GM21367 (cell line): ENCODE measurements at regions not wholly inside any gene's neighbourhood (a gene's known extent, or its start where the extent isn't known, plus 50 kb on each side); places are given as distances from the start of the nearest gene placed in this dataset.

Experiments
- ATAC-seq: cut with Tn5 transposase; IDR thresholded peaks from one replicate; pipeline ENCODE4 v1.9.1; 2021; ENCODE audit not compliant: unreplicated experiment

DNA sequence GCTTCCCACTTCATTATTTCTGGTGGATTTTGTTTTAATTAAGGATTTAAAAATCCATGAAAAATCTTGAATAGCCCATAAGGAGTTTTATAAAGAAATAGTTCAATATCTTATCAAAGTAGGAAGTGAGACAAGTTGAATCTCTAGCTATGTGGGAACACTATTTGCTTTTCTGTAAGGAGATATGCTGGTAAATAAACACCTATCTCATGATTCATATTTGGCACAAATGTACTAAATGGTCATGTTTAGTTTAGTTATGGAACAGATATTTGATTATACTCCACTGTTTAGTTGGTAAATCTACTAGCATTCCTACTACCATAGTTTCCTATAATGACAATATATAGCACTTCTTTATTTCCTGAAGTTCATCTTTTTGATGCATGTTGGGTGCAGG lies 239.9 kb upstream of the CEP162 start:
- ATAC-seq = no peak

GRCh38 chr6:84466511-84466910 lies 239.1 kb upstream of the CEP162 start:
- ATAC-seq = no peak

DNA sequence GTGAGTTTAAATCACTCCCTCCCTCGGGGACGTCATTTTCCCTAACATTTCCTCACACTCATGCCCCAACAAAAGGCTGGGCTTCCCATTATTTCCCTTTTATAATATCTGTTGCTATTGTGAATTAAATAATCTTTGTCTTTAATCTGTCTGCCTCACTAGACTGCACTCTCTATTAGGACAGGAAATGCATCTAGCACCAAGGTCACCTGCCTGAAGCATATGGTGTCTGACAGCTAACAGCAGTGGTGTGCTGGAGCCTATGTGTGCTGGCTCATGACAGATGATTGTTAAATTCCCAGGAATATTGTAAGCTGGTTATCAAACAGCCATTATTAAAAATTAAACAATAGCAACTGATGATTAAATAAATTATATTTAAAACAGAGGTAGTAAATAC lies 237.0 kb upstream of the CEP162 start:
- ATAC-seq = no peak

DNA sequence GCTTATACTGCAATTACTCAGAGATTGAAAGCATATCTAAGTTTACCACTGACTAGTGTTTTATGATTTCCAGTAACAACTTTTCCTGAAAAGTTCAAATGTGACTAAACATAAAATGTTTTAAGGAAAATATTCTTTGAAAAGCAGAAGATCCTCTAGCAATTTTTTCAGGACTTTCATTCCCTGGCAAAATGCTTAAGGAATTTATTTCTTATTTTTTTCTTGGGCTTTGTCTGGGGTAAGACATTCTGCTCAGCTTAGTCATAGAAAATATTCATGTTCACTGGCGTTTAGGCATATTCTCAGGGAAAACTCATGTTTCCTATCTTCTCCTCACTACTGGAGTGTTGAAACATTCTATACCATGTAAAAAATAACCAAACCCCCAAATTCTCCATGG lies 235.3 kb upstream of the CEP162 start:
- ATAC-seq = no peak

GRCh38 chr6:84461461-84461860 lies 234.0 kb upstream of the CEP162 start:
- no peak for ATAC-seq

GRCh38 chr6:84460491-84460890 lies 233.0 kb upstream of the CEP162 start:
- no peak for ATAC-seq

DNA sequence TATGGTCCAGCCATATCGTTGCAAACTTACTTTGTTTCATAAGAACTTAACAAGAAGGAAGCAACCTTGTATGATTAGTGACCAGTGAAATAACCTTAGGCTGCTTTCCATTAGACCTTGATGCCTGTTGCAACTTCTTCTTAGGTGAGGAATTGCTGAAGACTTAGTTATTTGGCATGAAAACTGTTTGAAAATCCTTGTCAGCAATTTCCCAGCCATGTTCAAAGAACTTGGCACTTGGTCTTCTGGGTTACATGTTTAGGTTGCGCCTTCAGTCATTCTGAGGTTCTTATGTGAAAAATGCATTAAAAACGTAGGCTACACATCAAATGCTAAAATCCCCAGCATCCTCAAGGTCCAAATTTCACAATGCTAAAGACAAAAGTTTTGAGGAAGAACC lies 232.0 kb upstream of the CEP162 start:
- ATAC-seq = no peak

- no peak for ATAC-seq
Measured at GRCh38 chr6:84458271-84458670, 230.8 kb upstream of the CEP162 start.

DNA sequence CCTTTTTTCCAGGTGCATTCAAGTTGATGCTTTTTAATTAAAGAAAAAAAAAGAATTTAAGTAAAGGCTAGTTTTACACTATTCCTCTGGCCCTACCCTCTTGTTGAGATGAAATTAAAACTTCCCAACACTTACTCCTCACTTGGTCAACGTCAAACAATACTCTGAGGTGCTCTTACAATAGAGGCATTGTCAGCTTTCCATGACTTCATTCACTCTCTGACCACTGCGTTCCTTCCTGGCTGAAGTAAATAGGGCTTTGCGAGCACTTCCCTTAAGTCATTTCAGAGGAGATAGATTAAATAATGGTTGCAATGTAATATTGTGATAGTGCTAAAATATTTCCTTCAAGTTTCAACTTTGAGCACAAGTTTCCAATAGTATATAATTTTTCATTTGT lies 229.8 kb upstream of the CEP162 start:
- no peak for ATAC-seq

DNA sequence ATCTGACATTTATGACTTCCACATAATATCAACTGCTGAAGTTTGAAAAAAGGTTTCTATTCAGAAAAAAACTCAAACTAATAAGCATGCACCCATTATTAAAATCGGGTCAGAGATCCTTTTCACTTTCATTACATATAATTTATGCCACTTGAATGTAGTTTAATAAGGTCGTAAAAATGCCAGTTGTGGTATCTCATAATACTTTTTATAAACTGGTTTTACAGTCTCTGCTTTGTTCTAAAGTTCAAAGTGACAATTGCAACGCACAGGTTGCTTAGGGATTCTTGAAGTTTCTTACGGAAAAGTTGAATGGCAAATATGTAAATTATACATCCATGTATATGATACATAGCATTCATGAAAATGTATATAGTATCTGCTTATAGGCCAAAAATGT lies 229.4 kb upstream of the CEP162 start:
- ATAC-seq = no peak

DNA sequence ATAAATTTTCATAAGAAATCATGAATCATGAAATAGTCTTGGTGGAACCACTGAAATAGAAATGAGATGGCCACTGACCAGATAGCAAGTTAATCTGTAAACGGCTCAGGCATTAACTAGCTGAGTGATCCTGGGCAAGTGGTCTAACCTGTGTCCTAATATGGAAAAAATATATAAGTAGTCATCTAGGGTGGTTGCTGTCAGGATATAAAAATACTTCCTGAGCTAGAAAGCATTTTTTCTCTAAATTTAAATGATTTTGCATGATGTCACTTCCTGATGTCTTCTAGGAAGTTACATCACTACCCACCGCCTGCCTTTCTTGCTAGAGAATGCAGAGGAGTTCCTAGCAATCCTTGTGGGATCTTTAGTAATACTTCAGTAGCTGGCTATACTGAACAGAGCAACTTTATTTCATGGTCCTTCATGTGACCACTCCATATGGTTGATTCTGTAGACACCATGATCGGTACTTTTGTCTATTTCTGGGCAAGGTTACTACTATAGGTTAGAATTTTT lies 228.1 kb upstream of the CEP162 start:
- no peak for ATAC-seq

DNA sequence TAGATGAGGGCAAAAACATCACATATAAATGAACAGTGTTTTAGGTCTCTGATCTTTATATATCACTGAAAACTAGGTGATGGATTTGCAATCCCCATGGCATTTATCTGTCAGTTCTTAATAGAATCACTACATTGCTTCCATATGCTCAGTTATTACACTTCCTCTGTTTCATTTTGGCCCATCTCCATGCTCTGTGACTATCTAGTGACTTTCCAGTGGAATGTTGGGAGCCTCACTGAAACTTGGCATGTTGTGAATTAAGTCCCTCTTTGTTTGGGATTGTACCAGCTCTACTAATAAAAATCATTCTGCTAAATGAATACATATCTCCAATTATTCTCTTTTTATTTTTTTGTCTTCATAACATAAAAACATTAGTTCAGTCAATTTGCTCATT lies 226.1 kb upstream of the CEP162 start:
- no peak for ATAC-seq

- no peak for ATAC-seq
Measured at GRCh38 chr6:84450018-84450417, 222.6 kb upstream of the CEP162 start.

DNA sequence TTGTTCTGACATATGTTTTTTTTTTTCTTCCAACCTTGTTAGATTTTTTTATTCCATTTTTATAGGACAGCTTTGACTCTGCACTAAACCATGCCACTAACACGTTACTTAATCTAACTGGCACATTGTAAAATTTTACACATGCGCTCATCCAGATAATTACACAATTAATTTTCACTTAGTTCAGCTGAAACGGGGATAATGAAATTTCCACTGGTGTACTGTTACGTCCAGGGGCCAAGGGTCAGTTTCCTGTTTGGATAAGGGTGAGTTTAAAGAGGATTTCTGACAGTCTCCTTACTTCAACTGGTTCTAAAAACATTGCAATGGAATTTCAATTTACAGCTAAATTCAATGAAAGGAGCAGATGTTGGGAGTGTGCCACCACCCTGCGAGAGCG lies 221.8 kb upstream of the CEP162 start:
- ATAC-seq = no peak

- no peak for ATAC-seq
Measured at GRCh38 chr6:84448331-84448730, 220.9 kb upstream of the CEP162 start.

DNA sequence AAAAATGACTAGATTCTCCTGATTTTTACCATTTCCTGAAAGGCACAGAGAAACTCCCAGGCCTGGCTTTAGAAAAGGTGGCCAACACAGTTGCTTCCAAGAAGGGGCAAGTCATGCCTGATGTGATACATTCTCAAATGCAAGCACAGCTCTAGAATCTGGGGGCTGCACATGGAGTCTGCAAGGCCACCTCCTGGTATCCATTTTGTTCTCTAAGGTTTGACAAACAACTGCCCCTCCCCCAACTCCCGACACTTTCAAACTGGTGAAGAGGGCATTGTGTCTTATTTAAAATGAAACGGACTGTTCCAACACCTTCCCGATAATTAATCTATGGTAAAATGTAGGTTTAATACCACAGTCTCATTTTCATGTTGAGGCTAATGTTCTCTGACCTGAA lies 220.2 kb upstream of the CEP162 start:
- ATAC-seq = no peak

DNA sequence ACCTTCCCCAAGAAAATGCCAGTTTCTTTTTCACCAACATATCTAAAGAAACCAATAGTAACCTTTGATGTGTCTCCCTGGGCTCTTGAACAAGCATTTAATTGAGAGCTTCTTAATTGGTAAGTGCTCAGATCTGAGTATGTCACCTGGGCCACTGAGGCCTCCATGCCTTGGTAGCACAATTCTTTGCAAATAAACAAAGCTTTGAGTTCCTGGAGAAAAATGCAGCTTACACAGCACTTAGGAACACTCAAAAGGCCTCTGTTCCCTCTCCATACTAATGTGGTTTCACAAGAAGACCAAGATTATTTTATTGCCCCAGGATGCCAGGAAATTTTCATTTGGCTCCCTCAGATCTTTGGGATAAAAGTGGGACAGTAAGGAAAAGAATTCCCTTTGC lies 217.6 kb upstream of the CEP162 start:
- no peak for ATAC-seq

DNA sequence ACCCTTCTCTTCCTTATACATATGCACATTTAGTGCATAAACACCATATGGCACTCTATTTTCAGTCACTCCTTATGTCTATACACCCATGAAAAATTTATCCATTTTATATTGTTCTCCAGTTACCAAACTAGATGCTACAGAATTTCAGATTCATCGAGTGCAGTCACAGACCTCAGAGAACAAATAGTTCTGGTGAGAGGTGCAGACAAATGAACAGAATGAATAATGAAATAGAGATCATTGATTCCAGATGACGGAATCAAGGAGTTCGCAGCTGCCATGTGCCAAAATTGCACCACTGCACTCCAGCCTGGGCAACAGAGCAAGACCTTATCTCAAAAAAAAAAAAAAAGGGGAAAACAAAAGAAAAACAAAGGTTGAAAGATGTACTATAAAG lies 214.8 kb upstream of the CEP162 start:
- no peak for ATAC-seq

DNA sequence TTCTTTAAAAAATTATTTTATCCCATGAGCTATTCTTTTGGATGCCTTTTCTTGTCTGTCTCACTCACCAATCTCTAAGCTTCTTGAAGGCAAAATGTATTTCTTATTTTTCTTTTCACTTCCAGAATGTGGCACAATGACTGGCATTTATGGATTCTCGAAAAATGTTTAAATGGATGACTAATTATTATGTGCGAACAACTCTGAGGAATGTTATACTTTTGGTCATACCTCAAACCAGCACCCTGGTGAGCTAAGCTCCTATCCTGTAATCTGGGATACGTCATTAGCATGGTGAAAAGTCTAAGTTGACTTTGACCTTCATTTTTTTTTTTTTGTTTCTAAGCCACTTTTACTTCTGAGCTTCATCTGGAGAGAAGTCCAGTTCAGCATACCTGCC lies 214.0 kb upstream of the CEP162 start:
- no peak for ATAC-seq

- ATAC-seq = no peak
Measured at GRCh38 chr6:84434550-84434949, 207.1 kb upstream of the CEP162 start.

GRCh38 chr6:84432619-84433018 lies 205.2 kb upstream of the CEP162 start:
- ATAC-seq = no peak

DNA sequence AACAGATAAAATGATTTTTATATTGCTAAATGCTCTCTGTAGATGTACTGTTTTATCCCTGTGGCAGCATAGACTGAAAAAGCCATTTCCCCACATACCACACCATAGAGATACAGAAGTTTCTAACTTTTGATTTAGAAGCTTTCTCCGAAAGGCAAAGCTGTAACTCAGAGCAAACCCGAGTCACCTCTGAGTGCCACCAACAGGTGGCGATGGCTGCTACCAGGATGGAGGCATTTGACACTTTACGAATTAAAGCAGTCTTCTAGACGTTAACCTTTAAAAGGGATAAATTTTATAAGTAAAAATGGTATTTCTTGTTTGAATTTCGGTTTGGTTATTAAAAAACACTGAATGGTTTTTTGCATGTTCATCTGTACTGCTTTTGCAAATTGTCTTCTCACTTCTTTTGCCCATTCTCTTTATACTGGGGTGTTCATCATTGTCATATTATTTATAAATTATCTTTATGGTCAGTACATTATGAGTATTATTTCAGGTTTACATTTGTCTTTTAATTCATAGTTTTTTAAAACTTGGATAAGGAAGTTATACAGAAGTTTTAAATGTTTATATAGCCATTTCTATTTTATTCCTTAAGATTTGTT lies 201.0 kb upstream of the CEP162 start:
- peak; percentile 71 for ATAC-seq

DNA sequence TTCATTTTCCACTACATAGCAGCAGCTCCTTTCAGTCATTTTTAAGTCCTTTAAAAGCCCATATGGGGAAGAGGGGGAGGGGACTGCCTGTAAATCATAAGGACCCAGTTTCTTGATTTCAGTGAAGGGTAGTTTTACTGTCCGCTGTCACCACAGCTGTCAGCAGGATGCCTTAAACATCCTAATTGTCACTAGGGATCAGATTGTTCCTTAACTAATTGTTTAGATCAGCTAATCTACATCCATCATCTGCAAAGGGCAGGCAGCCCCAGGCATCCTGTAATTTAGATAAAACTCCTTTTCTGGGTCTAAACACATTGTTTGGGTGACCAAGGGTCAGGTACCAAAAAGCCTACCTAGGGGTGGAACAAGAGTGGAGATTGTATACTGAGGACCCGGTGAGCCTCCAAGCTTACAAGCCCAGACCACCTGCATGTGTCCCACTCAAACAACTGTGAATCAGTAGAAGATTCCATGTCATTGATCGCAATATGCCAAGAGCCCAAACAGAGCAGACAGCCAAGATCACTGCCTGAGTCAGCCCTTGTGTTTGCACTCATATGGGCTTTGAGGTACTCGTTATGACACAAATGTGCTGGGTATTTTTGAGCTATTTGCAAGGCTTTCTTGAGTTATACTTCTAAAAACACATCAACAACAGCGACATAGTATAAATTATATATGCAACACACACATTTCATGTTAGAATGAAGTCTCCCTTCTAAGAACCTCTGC lies 198.7 kb upstream of the CEP162 start:
- no peak for ATAC-seq
